ENCODE measurements at regions not wholly inside any gene's neighbourhood (a gene's known extent, or its start where the extent isn't known, plus 50 kb on each side); places are given as distances from the start of the nearest gene placed in this dataset.

- H3K4me3 ChIP-seq (ENCODE audit: low read depth, low read length): no peak overlapping the region
- no peak for TF ChIP-seq CTCF (IDR thresholded peaks at IDR 0.05; ENCODE audit: control insufficient read depth, extremely low read depth, insufficient read depth)
- DNase-seq (ENCODE audit: low read depth): no peak
Measured at GRCh38 chrX:117808426-117808825, 308.2 kb downstream of the KLHL13 start.

- no peak for DNase-seq (ENCODE audit: low read depth)
- no peak overlapping the region for H3K4me3 ChIP-seq (ENCODE audit: low read depth, low read length)
- TF ChIP-seq CTCF (IDR thresholded peaks at IDR 0.05; ENCODE audit: control insufficient read depth, extremely low read depth, insufficient read depth): no peak
Measured at GRCh38 chrX:117803463-117803862, 313.1 kb downstream of the KLHL13 start.

- H3K4me3 ChIP-seq (ENCODE audit: low read depth, low read length): no peak overlapping the region
- no peak for TF ChIP-seq CTCF (IDR thresholded peaks at IDR 0.05; ENCODE audit: control insufficient read depth, extremely low read depth, insufficient read depth)
- DNase-seq (ENCODE audit: low read depth): no peak
Measured at GRCh38 chrX:117788339-117788738, 328.3 kb downstream of the KLHL13 start.

- DNase-seq (ENCODE audit: low read depth): no peak
- TF ChIP-seq CTCF (IDR thresholded peaks at IDR 0.05; ENCODE audit: control insufficient read depth, extremely low read depth, insufficient read depth): no peak
- no peak overlapping the region for H3K4me3 ChIP-seq (ENCODE audit: low read depth, low read length)
Measured at GRCh38 chrX:117771384-117771783, 345.2 kb downstream of the KLHL13 start.

- H3K4me3 ChIP-seq (ENCODE audit: low read depth, low read length): no peak overlapping the region
- DNase-seq (ENCODE audit: low read depth): no peak
- no peak for TF ChIP-seq CTCF (IDR thresholded peaks at IDR 0.05; ENCODE audit: control insufficient read depth, extremely low read depth, insufficient read depth)
Measured at GRCh38 chrX:117768861-117769604, 347.6 kb downstream of the KLHL13 start.

GRCh38 chrX:117765211-117765610 is 351.4 kb downstream of the KLHL13 start:
- DNase-seq (ENCODE audit: low read depth): no peak
- H3K4me3 ChIP-seq (ENCODE audit: low read depth, low read length): no peak overlapping the region
- no peak for TF ChIP-seq CTCF (IDR thresholded peaks at IDR 0.05; ENCODE audit: control insufficient read depth, extremely low read depth, insufficient read depth)

- no peak for TF ChIP-seq CTCF (IDR thresholded peaks at IDR 0.05; ENCODE audit: control insufficient read depth, extremely low read depth, insufficient read depth)
- no peak for DNase-seq (ENCODE audit: low read depth)
- no peak overlapping the region for H3K4me3 ChIP-seq (ENCODE audit: low read depth, low read length)
Measured at GRCh38 chrX:117752745-117753144, 363.9 kb downstream of the KLHL13 start.

Data from LNCaP clone FGC (cell line).